B cell (primary cell): ENCODE measurements at regions not wholly inside any gene's neighbourhood (a gene's known extent, or its start where the extent isn't known, plus 50 kb on each side); places are given as distances from the start of the nearest gene placed in this dataset.

ENCODE experiments used
- ATAC-seq: fragments of 200-7000 bp; cut with Tn5 transposase; one replicate; pipeline ENCODE4 v1.10.0; 2021; ENCODE audit warnings: low read depth, mild to moderate bottlenecking, moderate number of reproducible peaks, moderate library complexity
- CTCF ChIA-PET: fragments of 350-600 bp; sonication (Branson Sonifier 250); formaldehyde crosslinking; loops from one replicate; lab custom pipeline; 2021; ENCODE audit warnings: antibody characterized with exemption, inconsistent platforms; lab: Charles Lee
- POLR2A ChIA-PET: fragments of 350-600 bp; sonication (Branson Sonifier 250); formaldehyde crosslinking; loops from one replicate; lab custom pipeline; 2021; ENCODE audit warnings: antibody characterized with exemption; lab: Charles Lee
- DNase-seq: peaks from one replicate; pipeline ENCODE4 v3.0.0; 2013
- H2AFZ ChIP-seq: 2 replicates; pipeline ENCODE4 v1.6.1; 2012; ENCODE audit warnings: mild to moderate bottlenecking, low read depth, low read length; ENCODE audit not compliant: insufficient read depth, poor library complexity, severe bottlenecking
- H3K27ac ChIP-seq, 2 donors: 1 replicate in 1 of 2; 2 replicates in 1 of 2; pipeline ENCODE4 v1.5.1; 2012 to 2013; ENCODE audit warnings: low read length in 2 of 2, mild to moderate bottlenecking in 2 of 2, moderate library complexity in 1 of 2
- H3K27me3 ChIP-seq, 4 experiments: fragments of 200-600 bp in 1 of 4; sonication (generic) in 1 of 4; replicated peaks in 1 of 4; 1 replicate in 2 of 4; 2 replicates in 2 of 4; pipeline versions ENCODE4 v1.6.1 to v1.7.0; 2013 to 2016; ENCODE audit warnings: low read length in 3 of 4, mild to moderate bottlenecking in 2 of 4, mixed read lengths in 1 of 4, moderate library complexity in 1 of 4; ENCODE audit not compliant: insufficient read depth in 4 of 4, control insufficient read depth in 3 of 4; ENCODE audit errors: control extremely low read depth in 1 of 4
- H3K36me3 ChIP-seq, 2 experiments: replicated peaks in 1 of 2; 1 replicate in 1 of 2; 2 replicates in 1 of 2; pipeline versions ENCODE4 v1.6.1 to v1.7.1; 2013; ENCODE audit warnings: low read length in 1 of 2; ENCODE audit not compliant: insufficient read depth in 2 of 2, control insufficient read depth in 1 of 2; ENCODE audit errors: control extremely low read depth in 1 of 2, extremely low read depth in 1 of 2
- H3K4me1 ChIP-seq, 2 donors: fragments of 200-600 bp in 1 of 2; sonication (generic) in 1 of 2; 1 replicate in 1 of 2; 2 replicates in 1 of 2; pipeline versions ENCODE4 v1.5.1 to v1.6.1; 2013 to 2017; ENCODE audit warnings: low read length in 2 of 2; ENCODE audit not compliant: control insufficient read depth in 2 of 2, insufficient read depth in 2 of 2
- H3K4me2 ChIP-seq: replicated peaks from 2 replicates; pipeline ENCODE3; 2012; ENCODE audit warnings: mild to moderate bottlenecking, low read depth, low read length; ENCODE audit not compliant: poor library complexity, severe bottlenecking
- H3K4me3 ChIP-seq, 5 experiments: fragments of 200-600 bp in 1 of 5; sonication (generic) in 1 of 5; 1 replicate in 3 of 5; 2 replicates in 2 of 5; pipeline versions ENCODE4 v1.5.1 to v1.7.0; 2011 to 2016; ENCODE audit warnings: low read length in 4 of 5, mild to moderate bottlenecking in 4 of 5, low read depth in 2 of 5, control low read depth in 1 of 5, moderate library complexity in 1 of 5; ENCODE audit not compliant: insufficient read depth in 1 of 5; ENCODE audit errors: control extremely low read depth in 1 of 5, extremely low read depth in 1 of 5
- H3K79me2 ChIP-seq: fragments of 200-600 bp; sonication (generic); one replicate; pipeline ENCODE4 v1.6.0; 2016; ENCODE audit warnings: low read length; ENCODE audit not compliant: control insufficient read depth, insufficient read depth
- H3K9ac ChIP-seq: fragments of 200-600 bp; sonication (generic); 2 replicates; pipeline ENCODE4 v1.6.1; 2017; ENCODE audit warnings: mild to moderate bottlenecking, low read length, moderate library complexity
- H3K9me3 ChIP-seq, 3 donors: one replicate each; pipeline versions ENCODE4 v1.6.1 to v1.7.1; 2013; ENCODE audit warnings: low read length in 2 of 3; ENCODE audit not compliant: control insufficient read depth in 2 of 3, insufficient read depth in 1 of 3; ENCODE audit errors: control extremely low read depth in 1 of 3
- H4K20me1 ChIP-seq: 2 replicates; pipeline ENCODE4 v1.6.0; 2012; ENCODE audit warnings: mild to moderate bottlenecking, low read length; ENCODE audit not compliant: insufficient read depth, control insufficient read depth, poor library complexity, severe bottlenecking
- H3K27ac Mint-ChIP-seq: one replicate; pipeline ENCODE4 v1.8.0; 2021; ENCODE audit warnings: mixed read lengths
- H3K27me3 Mint-ChIP-seq: one replicate; pipeline ENCODE4 v1.8.0; 2021; ENCODE audit warnings: mixed read lengths
- H3K4me1 Mint-ChIP-seq: one replicate; pipeline ENCODE4 v1.8.0; 2021; ENCODE audit warnings: mixed read lengths
- H3K4me3 Mint-ChIP-seq: one replicate; pipeline ENCODE4 v1.8.0; 2021; ENCODE audit warnings: mixed read lengths
- H3K9me3 Mint-ChIP-seq: one replicate; pipeline ENCODE4 v1.8.0; 2022; ENCODE audit warnings: mixed read lengths; ENCODE audit not compliant: insufficient read depth
- CTCF ChIP-seq: fragments of 200-600 bp; IDR thresholded peaks from one replicate; pipeline ENCODE4 v1.8.0; 2022; ENCODE audit warnings: antibody characterized with exemption, mild to moderate bottlenecking
- EZH2 ChIP-seq: IDR thresholded peaks from 2 replicates; pipeline ENCODE4 v1.6.1; 2012; ENCODE audit warnings: borderline replicate concordance, low read depth, mild to moderate bottlenecking, moderate library complexity, low read length; ENCODE audit not compliant: insufficient read depth, poor library complexity, severe bottlenecking
- WGBS: methylation state at CpG from one replicate; pipeline ENCODE4 v1.1.5; 2013; ENCODE audit warnings: missing lambda C conversion rate; ENCODE audit not compliant: insufficient coverage; 5-methylcytosine and 5-hydroxymethylcytosine counted together
- intact Hi-C: fragments of 100-400 bp; cut with micrococcal nuclease; formaldehyde crosslinking; loops from one replicate; pipeline ENCODE4 v1.10.0; 2022

GRCh38 chr11:115558635-115559034, 54.4 kb upstream of the CADM1 start:
- intact Hi-C loops, result no loop called here
- H3K27me3 Mint-ChIP-seq, result no peaks in the 10 kb centered on the region
- no peak overlapping the region for H3K27ac ChIP-seq
- TF ChIP-seq EZH2 (no peak), CTCF (no peak)
- DNase-seq (no peak), ATAC-seq (no peak)
- no peak overlapping the region for H3K4me3 ChIP-seq
- H3K9me3 Mint-ChIP-seq, result no peaks in the 10 kb centered on the region
- H3K4me1 Mint-ChIP-seq, result no peaks in the 10 kb centered on the region
- no peaks in the 10 kb centered on the region for H4K20me1 ChIP-seq
- H2AFZ ChIP-seq, result no peak overlapping the region
- ChIA-PET POLR2A (no interaction called here), CTCF (no interaction called here)
- no peaks in the 10 kb centered on the region for H3K4me1 ChIP-seq
- no peak overlapping the region for H3K4me2 ChIP-seq
- 100% methylated on average over 1 of the region's 1 CpG for WGBS
- peaks cover 0 to 3% (median 0%) of the 10 kb centered on the region in 3 donors for H3K9me3 ChIP-seq
- H3K4me3 Mint-ChIP-seq, result no peak overlapping the region
- no peaks in the 10 kb centered on the region for H3K36me3 ChIP-seq
- no peak overlapping the region for H3K27ac Mint-ChIP-seq
- no peaks in the 10 kb centered on the region for H3K27me3 ChIP-seq
- H3K79me2 ChIP-seq, result no peaks in the 10 kb centered on the region
- H3K9ac ChIP-seq, result no peak overlapping the region

- CTCF ChIA-PET, result no interaction called here
- Mint-ChIP-seq H3K4me1 (no peaks in the 10 kb centered on the region), H3K27me3 (no peaks in the 10 kb centered on the region)
These were observed 53.5 kb upstream of the CADM1 start for GRCh38 chr11:115557681-115558080.

More at GRCh38 chr11:115557681-115558080, 53.5 kb upstream of the CADM1 start:
- no peak for ATAC-seq
- no peak overlapping the region for H3K4me3 Mint-ChIP-seq
- H3K9me3 Mint-ChIP-seq, result no peaks in the 10 kb centered on the region
- intact Hi-C loops, result no loop called here
- no peak for DNase-seq
- no peaks in the 10 kb centered on the region for H4K20me1 ChIP-seq
- H3K4me2 ChIP-seq, result no peak overlapping the region
- POLR2A ChIA-PET, result no interaction called here
- H3K79me2 ChIP-seq, result no peaks in the 10 kb centered on the region
- TF ChIP-seq EZH2, result no peak
- no peak for TF ChIP-seq CTCF
- H3K27ac Mint-ChIP-seq, result no peak overlapping the region
- 89% methylated on average over 7 of the region's 7 CpGs for WGBS
- no peaks in the 10 kb centered on the region for H3K36me3 ChIP-seq
- H3K27me3 ChIP-seq, result no peaks in the 10 kb centered on the region
- no peaks in the 10 kb centered on the region for H3K4me1 ChIP-seq
- H3K4me3 ChIP-seq, result no peak overlapping the region
- H2AFZ ChIP-seq, result no peak overlapping the region
- no peak overlapping the region for H3K27ac ChIP-seq
- H3K9me3 ChIP-seq, result peaks cover 0 to 3% (median 0%) of the 10 kb centered on the region in 3 donors
- H3K9ac ChIP-seq, result no peak overlapping the region
